ENCODE measurements at regions not wholly inside any gene's neighbourhood (a gene's known extent, or its start where the extent isn't known, plus 50 kb on each side); places are given as distances from the start of the nearest gene placed in this dataset.

DNA sequence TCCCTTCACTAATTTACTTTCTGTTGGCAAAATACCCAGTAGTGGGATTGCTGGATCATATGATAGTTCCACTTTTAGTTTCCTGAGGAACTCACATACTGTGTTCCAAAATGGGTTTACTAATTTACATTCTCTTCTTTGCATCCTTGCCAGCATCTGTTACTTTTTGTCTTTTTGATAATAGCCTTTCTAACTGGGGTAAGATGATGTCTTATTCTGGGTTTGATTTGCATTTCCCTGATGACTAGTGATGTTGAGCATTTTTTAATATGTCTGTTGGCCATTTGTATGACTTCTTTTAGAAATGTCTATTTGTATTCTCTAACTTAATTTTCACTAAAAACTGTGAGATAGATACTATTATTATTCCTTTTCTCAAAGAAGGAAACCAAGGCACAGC lies 411.7 kb downstream of the SOCS6 start:
- TF ChIP-seq, protein P1, sequence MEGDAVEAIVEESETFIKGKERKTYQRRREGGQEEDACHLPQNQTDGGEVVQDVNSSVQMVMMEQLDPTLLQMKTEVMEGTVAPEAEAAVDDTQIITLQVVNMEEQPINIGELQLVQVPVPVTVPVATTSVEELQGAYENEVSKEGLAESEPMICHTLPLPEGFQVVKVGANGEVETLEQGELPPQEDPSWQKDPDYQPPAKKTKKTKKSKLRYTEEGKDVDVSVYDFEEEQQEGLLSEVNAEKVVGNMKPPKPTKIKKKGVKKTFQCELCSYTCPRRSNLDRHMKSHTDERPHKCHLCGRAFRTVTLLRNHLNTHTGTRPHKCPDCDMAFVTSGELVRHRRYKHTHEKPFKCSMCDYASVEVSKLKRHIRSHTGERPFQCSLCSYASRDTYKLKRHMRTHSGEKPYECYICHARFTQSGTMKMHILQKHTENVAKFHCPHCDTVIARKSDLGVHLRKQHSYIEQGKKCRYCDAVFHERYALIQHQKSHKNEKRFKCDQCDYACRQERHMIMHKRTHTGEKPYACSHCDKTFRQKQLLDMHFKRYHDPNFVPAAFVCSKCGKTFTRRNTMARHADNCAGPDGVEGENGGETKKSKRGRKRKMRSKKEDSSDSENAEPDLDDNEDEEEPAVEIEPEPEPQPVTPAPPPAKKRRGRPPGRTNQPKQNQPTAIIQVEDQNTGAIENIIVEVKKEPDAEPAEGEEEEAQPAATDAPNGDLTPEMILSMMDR (IDR thresholded peaks at IDR 0.05; ENCODE audit: borderline replicate concordance, extremely low read depth, low read length, poor library complexity, severe bottlenecking): no peak
- TF ChIP-seq EZH2 (IDR thresholded peaks at IDR 0.05; ENCODE audit: borderline replicate concordance, low read depth, low read length, severe bottlenecking): no peak
